Stimulated activated naive CD4-positive, alpha-beta T cell treated with Interleukin-2 at 50 U/mL for 16 hours (primary cell): ENCODE measurements at regions not wholly inside any gene's neighbourhood (a gene's known extent, or its start where the extent isn't known, plus 50 kb on each side); places are given as distances from the start of the nearest gene placed in this dataset.
"Not testable (repeated sequence)": the region's sequence is repeated elsewhere in the genome, so short reads cannot be mapped to it uniquely, and the experiment has no call there.

Experiments
- DNase-seq: peaks from one replicate; lab custom pipeline; 2025; lab: John Stamatoyannopoulos, UW

DNA sequence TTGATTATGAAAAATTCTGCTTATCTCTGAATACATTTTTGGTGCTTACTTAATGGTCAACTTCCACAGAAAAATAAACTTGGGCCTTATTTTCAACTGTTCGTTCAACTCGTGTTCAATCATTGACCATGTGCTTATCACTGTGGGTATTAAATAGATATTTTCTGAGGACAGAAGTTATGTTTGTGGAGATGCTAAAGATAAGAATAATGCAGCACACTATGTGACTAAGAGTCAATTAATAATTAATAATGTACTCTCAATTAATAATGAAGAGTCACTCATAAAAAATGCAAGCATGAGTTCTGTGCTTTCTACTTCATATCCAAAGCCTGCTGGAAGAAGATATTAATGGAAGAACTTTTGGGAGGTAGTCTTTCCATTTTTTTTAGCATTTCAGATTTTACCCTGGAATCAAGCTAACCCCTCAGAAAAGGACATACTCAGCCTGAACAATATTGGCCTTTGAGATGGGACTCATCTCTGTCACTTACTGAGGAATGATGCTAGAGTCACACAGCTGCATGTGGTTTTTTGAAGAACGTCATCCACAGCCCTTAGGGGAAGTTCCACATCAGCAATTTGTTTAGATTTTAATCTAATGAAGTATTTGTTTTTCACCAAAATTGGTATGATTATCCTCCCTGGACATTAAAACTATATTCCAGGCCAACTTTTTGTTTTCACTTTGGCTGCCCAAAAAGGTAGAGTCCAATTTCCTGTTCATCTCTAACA lies 191.9 kb upstream of the CRIM1 start:
- DNase-seq, result no peak

- not testable (repeated sequence) for DNase-seq
These were observed 198.5 kb upstream of the CRIM1 start for GRCh38 chr2:36157093-36157492.

GRCh38 chr2:36147670-36148390 lies 207.7 kb upstream of the CRIM1 start:
- no peak for DNase-seq

- DNase-seq, result no peak
These were observed 208.8 kb upstream of the CRIM1 start for GRCh38 chr2:36146765-36147164.

GRCh38 chr2:36140391-36140790 lies 215.2 kb upstream of the CRIM1 start:
- no peak for DNase-seq

- DNase-seq, result no peak
These were observed 218.0 kb upstream of the CRIM1 start for GRCh38 chr2:36137612-36138011.

DNA sequence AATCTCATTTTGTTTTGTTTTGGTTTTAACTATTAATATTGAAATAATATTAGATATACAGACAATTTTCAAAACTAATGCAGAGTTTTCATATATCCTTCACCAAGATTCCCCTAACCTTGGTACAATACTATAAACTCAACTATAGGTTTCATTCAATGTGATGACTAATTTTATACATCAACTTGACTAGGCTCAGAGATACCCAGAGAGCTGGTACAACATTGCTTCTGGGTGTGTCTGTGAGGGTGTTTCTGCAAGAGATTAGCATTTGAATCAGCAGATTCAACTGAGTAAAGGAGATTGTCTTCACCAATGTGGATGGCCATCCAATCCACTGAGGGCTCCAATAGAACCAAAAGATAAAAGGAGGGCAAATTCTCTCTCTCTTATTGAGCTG lies 221.3 kb upstream of the CRIM1 start:
- no peak for DNase-seq

DNA sequence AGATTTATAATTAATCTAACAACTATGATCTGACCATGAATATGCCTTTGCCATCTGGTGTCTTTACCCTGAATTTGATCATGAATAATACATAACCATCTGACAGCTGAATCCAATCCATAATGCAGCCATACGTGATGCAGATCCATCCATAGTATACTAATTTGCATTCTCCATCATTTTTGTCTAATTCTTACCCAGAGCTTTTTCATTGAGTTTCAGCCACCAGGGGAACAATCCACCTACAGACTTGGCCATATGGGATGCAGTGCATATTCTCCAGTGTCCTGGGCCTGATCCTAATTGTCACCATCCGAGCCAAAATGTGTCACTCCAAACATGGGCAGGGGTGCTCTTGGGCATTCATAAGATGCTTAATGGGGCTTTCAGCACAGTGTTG lies 227.2 kb upstream of the CRIM1 start:
- DNase-seq, result no peak

- DNase-seq, result no peak
These were observed 229.9 kb upstream of the CRIM1 start for GRCh38 chr2:36125702-36126101.

GRCh38 chr2:36123995-36124394 lies 231.6 kb upstream of the CRIM1 start:
- no peak for DNase-seq

- DNase-seq, result no peak
These were observed 258.6 kb upstream of the CRIM1 start for GRCh38 chr2:36097022-36097421.

DNA sequence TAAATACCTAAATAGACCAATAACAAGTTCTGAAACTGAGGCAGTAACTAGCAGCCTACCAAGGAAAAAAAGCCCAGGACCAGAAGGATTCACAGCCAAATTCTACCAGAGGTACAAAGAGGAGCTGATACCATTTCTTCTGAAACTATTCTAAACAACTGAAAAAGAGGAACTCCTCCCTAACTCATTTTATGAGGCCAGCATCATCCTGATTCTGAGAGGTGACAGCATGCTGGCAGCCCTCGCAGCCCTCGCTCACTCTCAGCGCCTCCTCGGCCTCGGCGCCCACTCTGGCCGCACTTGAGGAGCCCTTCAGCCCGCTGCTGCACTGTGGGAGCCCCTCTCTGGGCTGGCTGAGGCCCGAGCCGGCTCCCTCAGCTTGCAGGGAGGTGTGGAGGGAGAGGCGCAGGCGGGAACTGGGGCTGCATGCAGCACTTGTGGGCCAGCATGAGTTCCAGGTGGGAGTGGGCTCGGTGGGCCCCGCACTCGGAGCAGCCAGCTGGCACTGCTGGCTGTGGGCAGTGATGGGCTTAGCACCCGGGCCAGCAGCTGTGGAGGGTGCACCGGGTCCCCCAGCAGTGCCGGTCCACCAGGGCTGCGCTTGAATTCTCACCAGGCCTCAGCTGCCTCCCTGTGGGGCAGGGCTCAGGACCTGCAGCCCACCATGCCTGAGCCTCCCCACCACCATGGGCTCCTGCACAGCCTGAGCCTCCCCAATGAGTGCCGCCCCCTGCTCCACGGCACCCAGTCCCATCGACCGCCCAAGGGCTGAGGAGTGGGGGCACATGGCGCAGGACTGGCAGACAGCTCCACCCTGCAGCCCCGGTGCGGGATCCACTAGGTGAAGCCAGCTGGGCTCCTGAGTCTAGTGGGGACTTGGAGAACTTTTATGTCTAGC lies 263.5 kb upstream of the CRIM1 start:
- not testable (repeated sequence) for DNase-seq

DNA sequence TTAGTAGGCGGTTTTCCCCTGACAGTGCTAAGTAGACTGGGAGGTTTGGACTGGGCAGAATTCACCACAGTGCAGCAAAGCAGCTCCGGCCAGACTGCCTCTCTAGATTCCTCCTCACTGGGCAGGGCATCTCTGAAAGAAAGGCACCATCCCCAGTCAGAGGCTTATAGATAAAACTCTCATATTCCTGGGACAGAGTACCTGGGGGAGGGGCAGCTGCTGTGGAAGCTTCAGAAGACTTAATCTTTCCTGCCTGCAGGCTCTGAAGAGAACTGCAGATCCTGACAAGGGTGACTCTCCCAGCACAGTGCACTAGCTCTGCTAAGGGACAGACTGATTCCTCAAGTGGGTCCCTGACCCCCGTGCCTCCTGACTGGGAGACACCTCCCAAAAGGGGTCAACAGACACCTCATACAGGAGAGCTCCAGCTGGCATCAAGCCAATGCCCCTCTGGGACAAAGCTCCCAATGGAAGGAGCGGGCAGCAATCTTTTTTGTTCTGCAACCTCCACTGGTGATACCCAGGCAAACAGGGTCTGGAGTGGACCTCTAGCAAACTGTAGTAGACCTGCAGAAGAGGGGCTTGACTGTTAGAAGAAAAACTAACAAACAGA lies 266.8 kb upstream of the CRIM1 start:
- no peak for DNase-seq

DNA sequence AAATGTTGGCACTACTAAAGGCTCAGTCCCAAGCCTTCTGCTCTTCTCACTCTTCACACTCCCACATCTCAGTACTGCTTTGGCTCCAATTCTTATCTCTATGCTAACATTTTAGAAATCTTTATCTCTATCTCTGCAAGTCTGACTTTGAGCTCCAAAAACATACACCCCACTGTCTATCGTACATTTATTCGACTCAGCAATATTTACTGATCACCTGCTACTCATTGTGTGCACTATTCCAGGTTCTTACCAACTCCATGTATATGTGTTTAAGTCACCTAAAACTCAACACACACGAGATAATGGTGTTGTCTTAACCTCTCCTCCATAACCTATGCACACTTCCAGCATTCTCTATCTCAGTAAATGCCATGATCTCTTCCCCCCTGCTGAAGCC lies 268.2 kb upstream of the CRIM1 start:
- DNase-seq, result no peak

GRCh38 chr2:36079793-36080192 lies 275.8 kb upstream of the CRIM1 start:
- DNase-seq, result no peak

DNA sequence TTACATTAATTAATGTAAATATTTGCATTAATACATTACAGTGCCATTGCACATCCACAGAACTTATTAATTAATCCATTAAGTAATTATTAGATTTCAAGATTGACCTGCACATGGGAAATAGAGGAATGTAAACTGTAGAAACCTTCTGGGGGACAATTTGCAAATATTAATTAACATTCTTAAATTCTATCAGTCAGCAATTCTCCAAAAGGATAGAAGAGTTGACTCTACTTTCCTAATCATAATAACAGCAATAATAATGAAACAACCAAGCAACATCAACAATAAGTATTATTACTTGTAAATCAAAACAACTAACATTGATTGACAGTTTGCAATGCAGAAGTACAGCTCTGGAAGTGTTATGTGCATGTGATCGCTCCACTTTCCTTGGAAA lies 281.6 kb upstream of the CRIM1 start:
- DNase-seq, result no peak

DNA sequence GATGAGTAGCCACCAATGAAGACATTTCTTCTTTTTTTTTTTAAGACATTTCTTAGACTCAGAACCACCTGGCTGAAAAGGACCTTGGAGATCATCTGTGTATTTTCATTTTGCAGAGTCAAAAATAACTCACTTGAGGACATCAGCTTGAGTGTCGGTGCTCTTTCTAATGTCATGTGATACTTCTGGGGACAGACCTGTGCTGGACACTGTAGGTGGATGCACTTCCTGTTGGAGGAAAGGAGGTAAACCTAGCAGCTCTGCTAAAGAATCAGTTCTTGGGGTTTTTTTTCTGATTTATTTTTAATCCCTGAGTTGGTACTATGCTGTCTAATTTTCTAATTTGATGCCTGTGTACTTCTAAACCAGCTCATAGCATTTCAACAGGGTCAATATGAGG lies 283.9 kb upstream of the CRIM1 start:
- DNase-seq, result no peak

DNA sequence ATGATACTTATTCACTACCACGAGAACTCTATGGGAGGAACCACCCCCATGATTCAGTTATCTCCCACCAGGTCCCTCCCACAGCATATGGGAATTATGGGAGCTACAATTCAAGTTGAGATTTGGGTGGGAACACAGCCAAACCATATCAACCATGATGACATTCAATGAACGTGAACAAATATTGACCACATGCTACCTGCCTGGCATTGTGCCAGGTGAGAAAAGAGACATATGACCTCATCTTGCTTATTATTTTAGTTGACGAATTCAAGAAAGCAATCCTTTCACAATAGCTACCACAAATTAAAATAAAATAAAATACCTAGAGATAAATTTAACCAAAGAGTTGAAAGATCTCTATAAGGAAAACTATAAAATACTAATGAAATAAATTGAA lies 286.5 kb upstream of the CRIM1 start:
- DNase-seq, result no peak

GRCh38 chr2:36068086-36068485 lies 287.5 kb upstream of the CRIM1 start:
- DNase-seq, result no peak

- DNase-seq, result no peak
These were observed 295.4 kb upstream of the CRIM1 start for GRCh38 chr2:36060133-36060532.

DNA sequence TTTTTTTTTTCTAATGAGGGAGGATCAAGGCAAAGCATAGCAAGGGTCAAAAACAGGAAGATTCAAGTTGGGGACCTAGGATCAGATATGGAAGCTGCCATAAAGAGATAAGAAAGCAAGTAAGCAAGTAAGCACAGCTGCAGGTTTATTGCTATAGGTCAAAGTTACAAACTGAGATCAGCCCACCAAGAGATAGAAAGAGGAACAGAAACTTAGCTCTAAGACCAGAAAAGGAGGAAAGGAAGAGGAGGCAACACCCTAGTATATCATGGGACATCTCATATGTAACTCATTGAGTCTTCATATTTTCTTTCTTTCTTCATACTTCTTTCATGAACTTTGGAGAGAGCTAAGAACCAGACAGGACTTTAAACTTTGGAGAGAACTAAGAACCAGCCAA lies 295.9 kb upstream of the CRIM1 start:
- DNase-seq, result no peak

DNA sequence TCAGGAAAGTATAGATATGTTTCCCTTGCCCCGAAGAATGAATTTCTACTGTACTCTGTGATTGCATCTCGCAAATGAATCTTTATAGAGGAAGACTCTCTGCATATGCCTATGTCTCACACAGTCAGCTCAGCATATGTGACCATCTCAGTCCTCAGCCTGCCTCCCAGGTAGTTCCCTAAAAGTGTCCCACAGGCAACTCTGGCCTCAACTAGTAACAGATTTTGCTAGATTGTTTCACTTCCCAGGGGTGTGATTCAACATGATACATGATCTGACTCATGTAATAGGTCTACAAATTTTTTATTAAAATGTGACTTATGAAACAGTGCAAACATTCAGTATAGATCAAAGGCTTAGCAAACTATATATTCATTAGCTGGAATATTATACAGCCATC lies 296.6 kb upstream of the CRIM1 start:
- no peak for DNase-seq
